Mesenchymal stem cell (in vitro differentiated cells and primary cell): ENCODE measurements at regions not wholly inside any gene's neighbourhood (a gene's known extent, or its start where the extent isn't known, plus 50 kb on each side); places are given as distances from the start of the nearest gene placed in this dataset.
"Not testable (repeated sequence)": the region's sequence is repeated elsewhere in the genome, so short reads cannot be mapped to it uniquely, and the experiment has no call there.

Source experiments
- DNase-seq: peaks from one replicate; pipeline ENCODE4 v3.0.0-alpha.2; 2013
- H2AFZ ChIP-seq: one replicate; pipeline ENCODE4 v1.6.1; 2013; ENCODE audit warnings: low read depth, mild to moderate bottlenecking, control low read depth, inconsistent platforms, low read length, moderate library complexity
- H2AK5ac ChIP-seq: 2 replicates; pipeline ENCODE4 v1.6.1; 2013; ENCODE audit warnings: low read length, moderate library complexity, mild to moderate bottlenecking, inconsistent platforms; ENCODE audit not compliant: severe bottlenecking
- H2BK120ac ChIP-seq: one replicate; pipeline ENCODE4 v1.6.1; 2013; ENCODE audit warnings: low read depth, mild to moderate bottlenecking, inconsistent platforms, low read length, moderate library complexity
- H2BK12ac ChIP-seq, 2 experiments: one replicate each; pipeline ENCODE4 v1.6.1; 2013; ENCODE audit warnings: inconsistent platforms in 2 of 2, low read length in 2 of 2, mild to moderate bottlenecking in 2 of 2, moderate library complexity in 2 of 2, control low read depth in 1 of 2
- H2BK15ac ChIP-seq: one replicate; pipeline ENCODE4 v1.6.1; 2013; ENCODE audit warnings: mild to moderate bottlenecking, low read depth, inconsistent platforms; ENCODE audit not compliant: poor library complexity, severe bottlenecking
- H2BK5ac ChIP-seq: 2 replicates; pipeline ENCODE4 v1.6.1; 2013; ENCODE audit warnings: low read depth, mild to moderate bottlenecking, low read length, control low read depth, inconsistent platforms; ENCODE audit not compliant: poor library complexity, severe bottlenecking
- H3K14ac ChIP-seq, 2 experiments: one replicate each; pipeline ENCODE4 v1.6.1; 2013; ENCODE audit warnings: inconsistent platforms in 2 of 2, low read length in 2 of 2, control low read depth in 1 of 2, mild to moderate bottlenecking in 1 of 2, moderate library complexity in 1 of 2
- H3K18ac ChIP-seq, 2 experiments: one replicate each; pipeline ENCODE4 v1.6.1; 2013; ENCODE audit warnings: inconsistent platforms in 2 of 2, low read length in 2 of 2, control low read depth in 1 of 2, low read depth in 1 of 2, mild to moderate bottlenecking in 1 of 2
- H3K23ac ChIP-seq, 2 experiments: one replicate each; pipeline ENCODE4 v1.6.1; 2013; ENCODE audit warnings: inconsistent platforms in 2 of 2, low read length in 2 of 2, mild to moderate bottlenecking in 2 of 2, moderate library complexity in 2 of 2, control low read depth in 1 of 2
- H3K27ac ChIP-seq: 2 replicates; pipeline ENCODE4 v1.5.1; 2013; ENCODE audit warnings: mild to moderate bottlenecking, moderate library complexity, low read length, control low read depth, inconsistent platforms; ENCODE audit not compliant: poor library complexity, severe bottlenecking
- H3K27me3 ChIP-seq, 2 experiments: 2 replicates each; pipeline versions ENCODE4 v1.6.1 to v1.7.0; 2013; ENCODE audit warnings: low read length in 2 of 2, mild to moderate bottlenecking in 2 of 2, moderate library complexity in 2 of 2, control low read depth in 1 of 2, inconsistent platforms in 1 of 2; ENCODE audit not compliant: control insufficient read depth in 1 of 2, insufficient read depth in 1 of 2
- H3K36me3 ChIP-seq, 2 experiments: 2 replicates each; pipeline versions ENCODE4 v1.6.1 to v1.7.0; 2013; ENCODE audit warnings: low read length in 2 of 2, control low read depth in 1 of 2, inconsistent platforms in 1 of 2, low read depth in 1 of 2, mild to moderate bottlenecking in 1 of 2; ENCODE audit not compliant: insufficient read depth in 2 of 2, control insufficient read depth in 1 of 2
- H3K4ac ChIP-seq, 2 experiments: one replicate each; pipeline ENCODE4 v1.6.1; 2013; ENCODE audit warnings: inconsistent platforms in 2 of 2, low read length in 2 of 2, mild to moderate bottlenecking in 2 of 2, moderate library complexity in 2 of 2, control low read depth in 1 of 2, low read depth in 1 of 2
- H3K4me1 ChIP-seq: 2 replicates; pipeline ENCODE4 v1.6.1; 2013; ENCODE audit warnings: low read depth, low read length, control low read depth; ENCODE audit not compliant: control insufficient read depth, insufficient read depth
- H3K4me2 ChIP-seq: 2 replicates; pipeline ENCODE4 v1.6.1; 2013; ENCODE audit warnings: low read length, mild to moderate bottlenecking, inconsistent platforms; ENCODE audit not compliant: poor library complexity, severe bottlenecking
- H3K4me3 ChIP-seq, 2 experiments: 2 replicates each; pipeline versions ENCODE4 v1.5.1 to v1.7.0; 2013; ENCODE audit warnings: low read length in 2 of 2, mild to moderate bottlenecking in 2 of 2, control low read depth in 1 of 2, low read depth in 1 of 2; ENCODE audit not compliant: insufficient read depth in 1 of 2
- H3K79me1 ChIP-seq: replicated peaks from 2 replicates; pipeline ENCODE4 v1.6.1; 2013; ENCODE audit warnings: mild to moderate bottlenecking, control low read depth, low read length, inconsistent platforms; ENCODE audit not compliant: poor library complexity, severe bottlenecking
- H3K9ac ChIP-seq: 2 replicates; pipeline ENCODE4 v1.7.0; 2013; ENCODE audit warnings: mild to moderate bottlenecking, low read length, moderate library complexity
- H3K9me3 ChIP-seq: 2 replicates; pipeline ENCODE4 v1.7.0; 2013; ENCODE audit warnings: mild to moderate bottlenecking, low read length; ENCODE audit not compliant: control insufficient read depth
- H4K8ac ChIP-seq: one replicate; pipeline ENCODE4 v1.6.1; 2013; ENCODE audit warnings: inconsistent platforms, mild to moderate bottlenecking, low read length, moderate library complexity
- H4K91ac ChIP-seq: one replicate; pipeline ENCODE4 v1.6.1; 2013; ENCODE audit warnings: mild to moderate bottlenecking, low read length, inconsistent platforms
- WGBS: methylation state at CpG from one replicate; pipeline ENCODE4 v1.1.7; 2013; ENCODE audit warnings: mixed read lengths; 5-methylcytosine and 5-hydroxymethylcytosine counted together

DNA sequence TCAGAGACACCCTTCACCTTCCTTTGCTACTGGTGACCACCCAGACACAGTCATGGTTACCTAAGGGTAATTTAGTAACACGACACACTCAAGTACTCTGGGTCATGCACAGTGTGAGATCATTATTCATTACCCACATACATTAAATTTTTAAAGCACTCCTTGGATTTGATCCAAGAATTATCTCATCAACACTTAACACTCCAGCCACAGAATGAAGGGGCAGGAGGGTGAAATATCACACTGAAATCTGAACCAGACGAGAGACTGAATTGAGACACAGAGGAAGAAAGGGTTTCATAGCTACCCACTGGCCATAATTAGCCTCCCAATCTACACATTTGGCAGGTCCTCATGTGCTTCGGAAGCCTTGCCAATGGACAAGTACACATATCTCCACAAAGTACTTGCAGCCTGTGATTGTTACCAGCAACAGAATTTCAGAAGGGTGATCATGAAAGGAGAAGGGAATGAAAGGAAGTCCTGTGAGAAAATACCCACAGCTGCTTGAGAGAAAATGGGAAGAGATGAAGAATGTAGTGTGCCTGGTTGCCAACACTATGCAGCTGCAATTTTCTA is 189.3 kb downstream of the POLR1F start:
- H2AFZ ChIP-seq: no peak overlapping the region
- H2BK15ac ChIP-seq: no peak overlapping the region
- no peak overlapping the region for H3K23ac ChIP-seq
- H3K27me3 ChIP-seq: no peaks in the 10 kb centered on the region
- H3K9me3 ChIP-seq: no peaks in the 10 kb centered on the region
- H3K4ac ChIP-seq: no peak overlapping the region
- H3K14ac ChIP-seq: peak overlapping the region in 1 of 2 experiments; percentile 57
- H2BK5ac ChIP-seq: peak overlapping the region; percentile 38
- H3K4me1 ChIP-seq: peaks cover 3% of the 10 kb centered on the region
- H2AK5ac ChIP-seq: no peak overlapping the region
- H3K9ac ChIP-seq: no peak overlapping the region
- no peak overlapping the region for H2BK12ac ChIP-seq
- peak overlapping the region; percentile 61 for H3K4me2 ChIP-seq
- no peak overlapping the region for H2BK120ac ChIP-seq
- DNase-seq: peak; percentile 29
- 34% methylated on average over 2 of the region's 3 CpGs for WGBS
- H3K4me3 ChIP-seq: no peak overlapping the region
- H3K18ac ChIP-seq: peak overlapping the region in 1 of 2 experiments; percentile 54
- peak overlapping the region; percentile 90 for H3K27ac ChIP-seq
- H4K91ac ChIP-seq: no peak overlapping the region
- H3K79me1 ChIP-seq: no peaks in the 10 kb centered on the region
- no peaks in the 10 kb centered on the region for H3K36me3 ChIP-seq
- H4K8ac ChIP-seq: no peak overlapping the region

DNA sequence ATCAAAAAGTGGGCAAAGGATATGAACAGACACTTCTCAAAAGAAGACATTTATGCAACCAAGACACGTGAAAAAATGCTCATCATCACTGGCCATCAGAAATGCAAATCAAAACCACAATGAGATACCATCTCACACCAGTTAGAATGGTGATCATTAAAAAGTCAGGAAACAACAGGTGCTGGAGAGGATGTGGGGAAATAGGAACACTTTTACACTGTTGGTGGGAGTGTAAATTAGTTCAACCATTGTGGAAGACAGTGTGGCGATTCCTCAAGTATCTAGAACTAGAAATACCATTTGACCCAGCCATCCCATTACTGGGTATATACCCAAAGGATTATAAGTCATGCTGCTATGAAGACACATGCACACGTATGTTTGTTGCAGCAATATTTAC is 191.3 kb downstream of the POLR1F start:
- H3K9me3 ChIP-seq, H3K27me3 ChIP-seq, H2AFZ ChIP-seq, H2AK5ac ChIP-seq, H3K4ac ChIP-seq, H3K4me1 ChIP-seq, H3K36me3 ChIP-seq, H3K23ac ChIP-seq, H2BK120ac ChIP-seq, H2BK12ac ChIP-seq, H3K4me2 ChIP-seq, H3K4me3 ChIP-seq, H4K91ac ChIP-seq, H3K9ac ChIP-seq, H4K8ac ChIP-seq, H2BK15ac ChIP-seq, H2BK5ac ChIP-seq, DNase-seq, H3K79me1 ChIP-seq, H3K14ac ChIP-seq, H3K18ac ChIP-seq, H3K27ac ChIP-seq: not testable (repeated sequence)
- 100% methylated on average over 1 of the region's 3 CpGs for WGBS

DNA sequence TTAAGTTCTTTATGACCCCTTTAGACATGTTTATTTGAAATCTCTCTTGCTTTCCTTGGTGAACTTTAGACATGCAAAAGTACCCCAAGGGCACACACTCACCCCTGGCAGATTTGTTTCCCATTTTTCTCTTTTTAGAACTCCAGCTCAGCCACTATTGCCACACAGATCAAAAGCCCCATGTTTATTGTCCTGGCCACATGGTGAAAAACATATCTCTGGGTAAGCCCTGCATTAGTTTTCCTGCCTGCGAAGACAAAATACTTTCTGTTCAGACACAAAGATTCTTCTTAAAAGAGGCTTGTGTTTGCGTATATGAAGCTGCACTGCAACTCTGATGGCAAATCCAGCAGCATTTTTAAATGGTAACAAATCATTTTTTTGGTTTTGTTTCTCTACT is 200.0 kb downstream of the POLR1F start:
- Histone ChIP-seq H4K91ac (no peak overlapping the region), H2BK15ac (no peak overlapping the region), H3K4ac (no peak overlapping the region), H3K27me3 (no peaks in the 10 kb centered on the region), H2BK120ac (no peak overlapping the region), H2AFZ (no peak overlapping the region), H2BK12ac (no peak overlapping the region), H3K4me3 (no peak overlapping the region), H3K79me1 (no peaks in the 10 kb centered on the region), H3K18ac (no peak overlapping the region), H3K9ac (no peak overlapping the region), H2AK5ac (no peak overlapping the region), H3K4me1 (no peaks in the 10 kb centered on the region), H3K36me3 (no peaks in the 10 kb centered on the region), H3K4me2 (no peak overlapping the region), H3K27ac (no peak overlapping the region), H3K23ac (no peak overlapping the region), H4K8ac (no peak overlapping the region), H3K9me3 (no peaks in the 10 kb centered on the region), H2BK5ac (no peak overlapping the region), H3K14ac (no peak overlapping the region)
- 82% methylated on average over 2 of the region's 2 CpGs for WGBS
- peak; percentile 24 for DNase-seq

DNA sequence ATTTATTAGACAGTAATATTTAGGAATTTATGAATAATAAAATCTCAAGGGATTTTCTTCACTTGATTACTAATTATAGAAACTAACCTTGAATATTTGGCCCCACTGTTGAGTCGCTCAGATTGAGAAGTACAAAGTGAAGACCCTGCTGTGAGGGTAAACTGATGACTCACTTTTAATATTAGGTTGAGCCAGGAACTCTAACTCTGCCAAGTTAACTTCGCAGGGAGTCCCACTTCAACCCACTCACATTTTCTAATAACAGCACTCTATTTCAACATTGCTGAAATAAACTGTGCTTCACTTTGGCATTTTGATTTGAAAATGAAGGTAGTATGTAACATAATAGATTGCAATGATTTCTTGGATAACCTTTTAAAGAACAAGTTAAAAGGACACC is 200.7 kb downstream of the POLR1F start:
- Histone ChIP-seq H3K4ac (no peak overlapping the region), H2AK5ac (no peak overlapping the region), H3K36me3 (no peaks in the 10 kb centered on the region), H2AFZ (no peak overlapping the region), H3K27ac (no peak overlapping the region), H3K14ac (no peak overlapping the region), H2BK120ac (no peak overlapping the region), H3K4me2 (no peak overlapping the region), H3K4me3 (no peak overlapping the region), H2BK5ac (no peak overlapping the region), H3K9me3 (no peaks in the 10 kb centered on the region), H3K27me3 (no peaks in the 10 kb centered on the region), H2BK15ac (no peak overlapping the region), H3K79me1 (no peaks in the 10 kb centered on the region), H4K91ac (no peak overlapping the region), H4K8ac (no peak overlapping the region), H3K18ac (no peak overlapping the region), H3K23ac (no peak overlapping the region), H2BK12ac (no peak overlapping the region), H3K4me1 (no peaks in the 10 kb centered on the region), H3K9ac (no peak overlapping the region)
- WGBS: 77% methylated on average over 2 of the region's 2 CpGs
- DNase-seq: no peak
